ENCODE measurements at regions not wholly inside any gene's neighbourhood (a gene's known extent, or its start where the extent isn't known, plus 50 kb on each side); places are given as distances from the start of the nearest gene placed in this dataset.

GRCh38 chrX:7985568-7985967 is 58.4 kb upstream of the PNPLA4 start:
- Histone ChIP-seq H3K4me1 (ENCODE audit: insufficient read depth, insufficient read length) (no peaks in the 10 kb centered on the region), H3K27me3 (ENCODE audit: insufficient read depth, insufficient read length) (no peaks in the 10 kb centered on the region), H3K9me3 (ENCODE audit: insufficient read depth, low read length) (no peaks in the 10 kb centered on the region), H3K36me3 (ENCODE audit: insufficient read depth, insufficient read length, low read length) (no peaks in the 10 kb centered on the region), H3K4me3 (ENCODE audit: insufficient read length, low read depth) (no peak overlapping the region), H3K9ac (ENCODE audit: insufficient read length, low read depth) (no peak overlapping the region)
- TF ChIP-seq SUZ12 (IDR thresholded peaks at IDR 0.05; ENCODE audit: extremely low read depth, insufficient read depth, insufficient read length), result no peak
- TF ChIP-seq YY1 (IDR thresholded peaks at IDR 0.05; ENCODE audit: insufficient read depth, insufficient read length), result no peak
- no peak for TF ChIP-seq ZNF274 (IDR thresholded peaks at IDR 0.05; ENCODE audit: low read depth, low read length)
- DNase-seq (ENCODE audit: low read depth, low spot score), result no peak

- H3K36me3 ChIP-seq (ENCODE audit: insufficient read depth, insufficient read length, low read length), result no peaks in the 10 kb centered on the region
- no peaks in the 10 kb centered on the region for H3K9me3 ChIP-seq (ENCODE audit: insufficient read depth, low read length)
- DNase-seq (ENCODE audit: low read depth, low spot score), result no peak
- no peaks in the 10 kb centered on the region for H3K4me1 ChIP-seq (ENCODE audit: insufficient read depth, insufficient read length)
- H3K9ac ChIP-seq (ENCODE audit: insufficient read length, low read depth), result no peak overlapping the region
- TF ChIP-seq SUZ12 (IDR thresholded peaks at IDR 0.05; ENCODE audit: extremely low read depth, insufficient read depth, insufficient read length) (no peak), YY1 (IDR thresholded peaks at IDR 0.05; ENCODE audit: insufficient read depth, insufficient read length) (no peak), ZNF274 (IDR thresholded peaks at IDR 0.05; ENCODE audit: low read depth, low read length) (no peak)
- no peaks in the 10 kb centered on the region for H3K27me3 ChIP-seq (ENCODE audit: insufficient read depth, insufficient read length)
- H3K4me3 ChIP-seq (ENCODE audit: insufficient read length, low read depth), result no peak overlapping the region
These were observed 56.4 kb upstream of the PNPLA4 start for GRCh38 chrX:7983581-7983980.
